ENCODE measurements at regions not wholly inside any gene's neighbourhood (a gene's known extent, or its start where the extent isn't known, plus 50 kb on each side); places are given as distances from the start of the nearest gene placed in this dataset.
A peak's percentile ranks its signal among the peaks of the same experiment; 100 is the strongest.

- Histone ChIP-seq H3K4me1 (ENCODE audit: control insufficient read depth, extremely low read depth, insufficient read depth, low read length) (no peaks in the 10 kb centered on the region), H3K9me1 (ENCODE audit: control insufficient read depth, extremely low read depth, insufficient read depth, low read length) (no peaks in the 10 kb centered on the region), H3K79me2 (ENCODE audit: control insufficient read depth, insufficient read depth, low read length) (no peaks in the 10 kb centered on the region), H3K27me3 (ENCODE audit: control insufficient read depth, extremely low read depth, insufficient read depth, low read length) (no peaks in the 10 kb centered on the region), H3K4me2 (ENCODE audit: control insufficient read depth, extremely low read depth, insufficient read depth, low read depth, low read length) (no peak overlapping the region), H3K36me3 (ENCODE audit: control insufficient read depth in 2 of 2, extremely low read depth in 1 of 2, insufficient read depth in 2 of 2, low read length in 2 of 2) (no peaks in the 10 kb centered on the region), H3K9me3 (ENCODE audit: control insufficient read depth, low read depth, low read length) (peaks cover 3% of the 10 kb centered on the region), H4K20me1 (ENCODE audit: control insufficient read depth, extremely low read depth, insufficient read depth, low read length) (no peaks in the 10 kb centered on the region), H2AFZ (ENCODE audit: control insufficient read depth, low read length) (no peak overlapping the region), H3K4me3 (ENCODE audit: control insufficient read depth in 2 of 3, extremely low read depth in 1 of 3, insufficient read depth in 2 of 3, low read depth in 1 of 3, low read length in 3 of 3) (no peak overlapping the region), H3K9ac (ENCODE audit: control insufficient read depth, extremely low read depth, insufficient read depth, low read length) (no peak overlapping the region), H3K27ac (ENCODE audit: control insufficient read depth, insufficient read depth, low read length) (no peak overlapping the region)
- no peak for DNase-seq (ENCODE audit: low read depth, low spot score)
- TF ChIP-seq EZH2 (IDR thresholded peaks at IDR 0.05; ENCODE audit: low read length), result no peak
- dilution Hi-C loops (cut with MboI; ENCODE audit: extremely low pct_ligation_motif_present, low sequenced_read_pairs), result no loop called here
- no peak for FAIRE-seq
These were observed 114.4 kb downstream of the SOD2 start for GRCh38 chr6:159578629-159579028.

DNA sequence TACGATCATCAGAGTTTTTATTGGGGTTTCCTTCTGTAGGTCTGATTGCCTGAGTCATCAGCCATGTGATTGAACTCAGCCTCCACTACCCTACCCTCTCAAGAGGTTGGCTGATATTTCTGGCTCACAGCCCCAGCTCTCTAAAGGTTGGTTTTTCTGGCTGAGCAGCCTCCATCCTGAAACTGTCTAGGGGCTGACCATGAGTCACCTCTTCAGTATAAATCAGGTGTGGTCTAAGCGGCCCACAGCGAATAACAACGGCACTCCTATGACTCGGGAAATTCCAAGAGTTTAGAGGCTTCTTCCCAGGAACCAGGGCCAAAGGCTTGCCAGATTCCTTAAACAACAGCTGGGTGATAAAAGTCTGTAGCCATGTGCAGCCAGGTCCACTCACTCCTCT, 115.5 kb downstream of the SOD2 start:
- no peak overlapping the region for H2AFZ ChIP-seq (ENCODE audit: control insufficient read depth, low read length)
- peaks cover 3% of the 10 kb centered on the region for H3K9me3 ChIP-seq (ENCODE audit: control insufficient read depth, low read depth, low read length)
- DNase-seq (ENCODE audit: low read depth, low spot score), result peak; percentile 28
- H3K4me1 ChIP-seq (ENCODE audit: control insufficient read depth, extremely low read depth, insufficient read depth, low read length), result no peaks in the 10 kb centered on the region
- H4K20me1 ChIP-seq (ENCODE audit: control insufficient read depth, extremely low read depth, insufficient read depth, low read length), result no peaks in the 10 kb centered on the region
- dilution Hi-C loops (cut with MboI; ENCODE audit: extremely low pct_ligation_motif_present, low sequenced_read_pairs), result no loop called here
- TF ChIP-seq EZH2 (IDR thresholded peaks at IDR 0.05; ENCODE audit: low read length), result no peak
- TF ChIP-seq, protein P1, sequence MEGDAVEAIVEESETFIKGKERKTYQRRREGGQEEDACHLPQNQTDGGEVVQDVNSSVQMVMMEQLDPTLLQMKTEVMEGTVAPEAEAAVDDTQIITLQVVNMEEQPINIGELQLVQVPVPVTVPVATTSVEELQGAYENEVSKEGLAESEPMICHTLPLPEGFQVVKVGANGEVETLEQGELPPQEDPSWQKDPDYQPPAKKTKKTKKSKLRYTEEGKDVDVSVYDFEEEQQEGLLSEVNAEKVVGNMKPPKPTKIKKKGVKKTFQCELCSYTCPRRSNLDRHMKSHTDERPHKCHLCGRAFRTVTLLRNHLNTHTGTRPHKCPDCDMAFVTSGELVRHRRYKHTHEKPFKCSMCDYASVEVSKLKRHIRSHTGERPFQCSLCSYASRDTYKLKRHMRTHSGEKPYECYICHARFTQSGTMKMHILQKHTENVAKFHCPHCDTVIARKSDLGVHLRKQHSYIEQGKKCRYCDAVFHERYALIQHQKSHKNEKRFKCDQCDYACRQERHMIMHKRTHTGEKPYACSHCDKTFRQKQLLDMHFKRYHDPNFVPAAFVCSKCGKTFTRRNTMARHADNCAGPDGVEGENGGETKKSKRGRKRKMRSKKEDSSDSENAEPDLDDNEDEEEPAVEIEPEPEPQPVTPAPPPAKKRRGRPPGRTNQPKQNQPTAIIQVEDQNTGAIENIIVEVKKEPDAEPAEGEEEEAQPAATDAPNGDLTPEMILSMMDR (optimal IDR thresholded peaks at IDR 0.05 in 1 of 3, IDR thresholded peaks at IDR 0.05 in 1 of 3, conservative IDR thresholded peaks at IDR 0.05 in 1 of 3; ENCODE audit: extremely low read depth in 1 of 3, insufficient read depth in 2 of 3, low read length in 3 of 3), result no peak
- H3K27ac ChIP-seq (ENCODE audit: control insufficient read depth, insufficient read depth, low read length), result no peak overlapping the region
- H3K4me3 ChIP-seq (ENCODE audit: control insufficient read depth in 2 of 3, extremely low read depth in 1 of 3, insufficient read depth in 2 of 3, low read depth in 1 of 3, low read length in 3 of 3), result no peak overlapping the region
- no peak overlapping the region for H3K9ac ChIP-seq (ENCODE audit: control insufficient read depth, extremely low read depth, insufficient read depth, low read length)
- no peak overlapping the region for H3K4me2 ChIP-seq (ENCODE audit: control insufficient read depth, extremely low read depth, insufficient read depth, low read depth, low read length)
- no peak for FAIRE-seq
- H3K79me2 ChIP-seq (ENCODE audit: control insufficient read depth, insufficient read depth, low read length), result no peaks in the 10 kb centered on the region
- H3K9me1 ChIP-seq (ENCODE audit: control insufficient read depth, extremely low read depth, insufficient read depth, low read length), result no peaks in the 10 kb centered on the region
- H3K27me3 ChIP-seq (ENCODE audit: control insufficient read depth, extremely low read depth, insufficient read depth, low read length), result no peaks in the 10 kb centered on the region
- no peaks in the 10 kb centered on the region for H3K36me3 ChIP-seq (ENCODE audit: control insufficient read depth in 2 of 2, extremely low read depth in 1 of 2, insufficient read depth in 2 of 2, low read length in 2 of 2)

- Histone ChIP-seq H3K27ac (ENCODE audit: control insufficient read depth, insufficient read depth, low read length) (no peak overlapping the region), H3K9me3 (ENCODE audit: control insufficient read depth, low read depth, low read length) (peaks cover 5% of the 10 kb centered on the region), H3K9ac (ENCODE audit: control insufficient read depth, extremely low read depth, insufficient read depth, low read length) (no peak overlapping the region), H4K20me1 (ENCODE audit: control insufficient read depth, extremely low read depth, insufficient read depth, low read length) (no peaks in the 10 kb centered on the region), H3K4me2 (ENCODE audit: control insufficient read depth, extremely low read depth, insufficient read depth, low read depth, low read length) (no peak overlapping the region), H2AFZ (ENCODE audit: control insufficient read depth, low read length) (no peak overlapping the region), H3K9me1 (ENCODE audit: control insufficient read depth, extremely low read depth, insufficient read depth, low read length) (no peaks in the 10 kb centered on the region), H3K27me3 (ENCODE audit: control insufficient read depth, extremely low read depth, insufficient read depth, low read length) (no peaks in the 10 kb centered on the region), H3K4me1 (ENCODE audit: control insufficient read depth, extremely low read depth, insufficient read depth, low read length) (no peaks in the 10 kb centered on the region), H3K4me3 (ENCODE audit: control insufficient read depth in 2 of 3, extremely low read depth in 1 of 3, insufficient read depth in 2 of 3, low read depth in 1 of 3, low read length in 3 of 3) (no peak overlapping the region), H3K36me3 (ENCODE audit: control insufficient read depth in 2 of 2, extremely low read depth in 1 of 2, insufficient read depth in 2 of 2, low read length in 2 of 2) (no peaks in the 10 kb centered on the region), H3K79me2 (ENCODE audit: control insufficient read depth, insufficient read depth, low read length) (no peaks in the 10 kb centered on the region)
- FAIRE-seq, result no peak
- DNase-seq (ENCODE audit: low read depth, low spot score), result no peak
- dilution Hi-C loops (cut with MboI; ENCODE audit: extremely low pct_ligation_motif_present, low sequenced_read_pairs), result no loop called here
- TF ChIP-seq EZH2 (IDR thresholded peaks at IDR 0.05; ENCODE audit: low read length), result no peak
- TF ChIP-seq, protein P1 (optimal IDR thresholded peaks at IDR 0.05 in 1 of 3, IDR thresholded peaks at IDR 0.05 in 1 of 3, conservative IDR thresholded peaks at IDR 0.05 in 1 of 3; ENCODE audit: extremely low read depth in 1 of 3, insufficient read depth in 2 of 3, low read length in 3 of 3), result no peak
These were observed 120.5 kb downstream of the SOD2 start for GRCh38 chr6:159572439-159573110.

Data from keratinocyte (primary cell).